Endothelial cell of umbilical vein (primary cell): ENCODE measurements at regions not wholly inside any gene's neighbourhood (a gene's known extent, or its start where the extent isn't known, plus 50 kb on each side); places are given as distances from the start of the nearest gene placed in this dataset.

Experiments used
- BruUV-seq: library from RNA; stranded (reverse); fragments of 400-500 nt; replicated peaks from 2 replicates; lab custom pipeline; 2021; lab: Mats Ljungman, UMichigan
- CTCF ChIA-PET: fragments of 300-600, 350-600 bp; sonication (Branson Sonifier 250); formaldehyde crosslinking; loops from one replicate; lab custom pipeline; 2021; ENCODE audit warnings: antibody characterized with exemption, inconsistent platforms; lab: Charles Lee
- POLR2A ChIA-PET: fragments of 300-600, 350-600 bp; sonication (Branson Sonifier 250); formaldehyde crosslinking; loops from one replicate; lab custom pipeline; 2021; ENCODE audit warnings: antibody characterized with exemption, inconsistent platforms; lab: Charles Lee
- DNase-seq: peaks from one replicate; pipeline ENCODE4 v3.0.0-alpha.2; 2011; ENCODE audit warnings: low read depth, low spot score
- FAIRE-seq: peaks from 2 replicates; lab custom pipeline; 2011; peaks lifted over from hg19 to GRCh38; lab: Jason Lieb, UNC
- H2AFZ ChIP-seq: 2 replicates; pipeline ENCODE4 v1.6.0; 2012; ENCODE audit warnings: low read depth, low read length, control low read depth, inconsistent platforms
- H3K27ac ChIP-seq: 2 replicates; pipeline ENCODE4 v1.5.1; 2011; ENCODE audit warnings: low read depth, mild to moderate bottlenecking, control low read depth, low read length, moderate library complexity; ENCODE audit not compliant: insufficient read depth
- H3K27me3 ChIP-seq, 2 experiments: 2 replicates each; pipeline versions ENCODE4 v1.6.0 to v1.6.1; 2011; ENCODE audit warnings: low read length in 2 of 2, mixed read lengths in 1 of 2; ENCODE audit not compliant: control insufficient read depth in 2 of 2, insufficient read depth in 2 of 2
- H3K36me3 ChIP-seq, 2 experiments: 2 replicates in 1 of 2; 3 replicates in 1 of 2; pipeline ENCODE4 v1.5.1; 2011; ENCODE audit warnings: low read length in 2 of 2, mild to moderate bottlenecking in 1 of 2, moderate library complexity in 1 of 2; ENCODE audit not compliant: control insufficient read depth in 2 of 2, insufficient read depth in 2 of 2; ENCODE audit errors: extremely low read depth in 1 of 2
- H3K4me1 ChIP-seq: 3 replicates; pipeline ENCODE4 v1.5.1; 2011; ENCODE audit warnings: mild to moderate bottlenecking, low read length; ENCODE audit not compliant: control insufficient read depth, insufficient read depth; ENCODE audit errors: extremely low read depth
- H3K4me2 ChIP-seq: 2 replicates; pipeline ENCODE4 v1.6.1; 2011; ENCODE audit warnings: low read length, control low read depth, mixed read lengths; ENCODE audit not compliant: insufficient read depth
- H3K4me3 ChIP-seq, 3 experiments: fragments of 200-600 bp in 1 of 3; sonication (generic), shearing (Covaris generic) in 1 of 3; replicated peaks in 1 of 3; 2 replicates each; pipeline ENCODE4 v1.5.1; 2011 to 2016; ENCODE audit warnings: control low read depth in 3 of 3, low read length in 3 of 3, mild to moderate bottlenecking in 2 of 3, inconsistent platforms in 1 of 3, low read depth in 1 of 3, moderate library complexity in 1 of 3; ENCODE audit not compliant: insufficient read depth in 1 of 3
- H3K79me2 ChIP-seq: 2 replicates; pipeline ENCODE4 v1.6.0; 2012; ENCODE audit warnings: low read length, inconsistent platforms; ENCODE audit not compliant: control insufficient read depth, insufficient read depth
- H3K9ac ChIP-seq: replicated peaks from 2 replicates; pipeline ENCODE3; 2011; ENCODE audit warnings: low read length, control low read depth; ENCODE audit not compliant: insufficient read depth; ENCODE audit errors: extremely low read depth
- H3K9me1 ChIP-seq: replicated peaks from 3 replicates; pipeline ENCODE4 v1.6.0; 2011; ENCODE audit warnings: mild to moderate bottlenecking, low read length; ENCODE audit not compliant: control insufficient read depth, insufficient read depth; ENCODE audit errors: extremely low read depth
- H3K9me3 ChIP-seq: replicated peaks from 2 replicates; pipeline ENCODE4 v1.5.1; 2012; ENCODE audit warnings: low read length, inconsistent platforms; ENCODE audit not compliant: control insufficient read depth, insufficient read depth
- H4K20me1 ChIP-seq: replicated peaks from 2 replicates; pipeline ENCODE3; 2011; ENCODE audit warnings: mild to moderate bottlenecking, low read length; ENCODE audit not compliant: control insufficient read depth, insufficient read depth; ENCODE audit errors: extremely low read depth
- CTCF ChIP-seq, 2 donors: IDR thresholded peaks; 1 replicate in 1 of 2; 2 replicates in 1 of 2; pipeline ENCODE4 v1.5.1; 2011; ENCODE audit warnings: low read length in 2 of 2, mild to moderate bottlenecking in 2 of 2, moderate library complexity in 2 of 2, control low read depth in 1 of 2, inconsistent platforms in 1 of 2, low read depth in 1 of 2; ENCODE audit not compliant: insufficient read depth in 1 of 2; ENCODE audit errors: extremely low read depth in 1 of 2
- EZH2 ChIP-seq: IDR thresholded peaks from 2 replicates; pipeline ENCODE4 v1.6.1; 2012; ENCODE audit warnings: borderline replicate concordance, low read depth, mild to moderate bottlenecking, moderate library complexity, low read length, inconsistent platforms; ENCODE audit not compliant: severe bottlenecking
- FOS ChIP-seq: IDR thresholded peaks from 2 replicates; pipeline ENCODE4 v1.6.1; 2011; ENCODE audit warnings: mild to moderate bottlenecking, low read length, moderate library complexity, borderline replicate concordance; ENCODE audit not compliant: insufficient read depth
- GATA2 ChIP-seq: IDR thresholded peaks from 2 replicates; pipeline ENCODE4 v1.7.0; 2011; ENCODE audit warnings: low read depth, mild to moderate bottlenecking, moderate library complexity, mixed read lengths, low read length; ENCODE audit not compliant: insufficient read length, insufficient read depth
- JUN ChIP-seq: IDR thresholded peaks from 2 replicates; pipeline ENCODE4 v1.6.1; 2011; ENCODE audit warnings: borderline replicate concordance, low read depth; ENCODE audit not compliant: insufficient read length, insufficient read depth
- MAX ChIP-seq: IDR thresholded peaks from 2 replicates; pipeline ENCODE4 v1.6.1; 2011; ENCODE audit not compliant: insufficient read depth, insufficient read length
- MYC ChIP-seq: IDR thresholded peaks from one replicate; pipeline ENCODE4 v1.6.1; 2011; ENCODE audit warnings: mild to moderate bottlenecking, low read depth, low read length
- POLR2A ChIP-seq: IDR thresholded peaks from 2 replicates; pipeline ENCODE4 v1.6.1; 2012; ENCODE audit warnings: low read depth, mild to moderate bottlenecking, control low read depth, low read length
- POLR2AphosphoS5 ChIP-seq: IDR thresholded peaks from 2 replicates; pipeline ENCODE4 v1.6.1; 2012; ENCODE audit warnings: low read depth, mild to moderate bottlenecking, control low read depth, low read length, moderate library complexity; ENCODE audit not compliant: insufficient read depth
- dilution Hi-C: fragments of 300-500 bp; cut with MboI; formaldehyde crosslinking; loops from one replicate; pipeline ENCODE4 v1.15.0; 2019; ENCODE audit warnings: low sequenced_read_pairs; ENCODE audit not compliant: extremely low pct_ligation_motif_present
- intact Hi-C: fragments of 100-400 bp; cut with micrococcal nuclease; formaldehyde crosslinking; loops from one replicate; pipeline ENCODE4 v1.10.0; 2022

GRCh38 chr20:60171738-60172137 lies 213.5 kb downstream of the CDH26 start:
- intact Hi-C loops (no loop called here), dilution Hi-C loops (no loop called here)
- CTCF ChIA-PET, result no interaction called here
- H3K79me2 ChIP-seq, result no peaks in the 10 kb centered on the region
- TF ChIP-seq MYC (no peak), GATA2 (no peak), POLR2AphosphoS5 (no peak), JUN (no peak), EZH2 (no peak), POLR2A (no peak), FOS (no peak), MAX (no peak), CTCF (IDR thresholded peaks at IDR 0.05; ENCODE audit: extremely low read depth in 1 of 2, insufficient read depth in 1 of 2, low read depth in 1 of 2, low read length in 2 of 2) (no peak)
- H3K27ac ChIP-seq, result no peak overlapping the region
- H3K27me3 ChIP-seq, result no peaks in the 10 kb centered on the region
- BruUV-seq, result no TSS peak
- H3K4me3 ChIP-seq, result no peak overlapping the region
- H3K36me3 ChIP-seq, result no peaks in the 10 kb centered on the region
- no peak overlapping the region for H2AFZ ChIP-seq
- H4K20me1 ChIP-seq, result no peaks in the 10 kb centered on the region
- H3K4me1 ChIP-seq, result no peaks in the 10 kb centered on the region
- DNase-seq (no peak), FAIRE-seq (no peak)
- no peak overlapping the region for H3K4me2 ChIP-seq
- POLR2A ChIA-PET, result no interaction called here
- no peaks in the 10 kb centered on the region for H3K9me1 ChIP-seq
- peaks cover 3% of the 10 kb centered on the region for H3K9me3 ChIP-seq
- H3K9ac ChIP-seq, result no peak overlapping the region
